ENCODE measurements at regions not wholly inside any gene's neighbourhood (a gene's known extent, or its start where the extent isn't known, plus 50 kb on each side); places are given as distances from the start of the nearest gene placed in this dataset.

- H3K4me3 ChIP-seq (ENCODE audit: low read length): no peak overlapping the region
- TF ChIP-seq CTCF (conservative IDR thresholded peaks at IDR 0.05; ENCODE audit: low read depth, low read length): no peak
- no peak for DNase-seq (ENCODE audit: low read depth)
These were observed 87.0 kb upstream of the HMGCLL1 start for GRCh38 chr6:55666037-55666436.

GRCh38 chr6:55664591-55665587 is 85.9 kb upstream of the HMGCLL1 start:
- DNase-seq (ENCODE audit: low read depth): no peak
- H3K4me3 ChIP-seq (ENCODE audit: low read length): no peak overlapping the region
- TF ChIP-seq CTCF (conservative IDR thresholded peaks at IDR 0.05; ENCODE audit: low read depth, low read length): no peak

GRCh38 chr6:55663914-55664313 is 84.9 kb upstream of the HMGCLL1 start:
- no peak for TF ChIP-seq CTCF (conservative IDR thresholded peaks at IDR 0.05; ENCODE audit: low read depth, low read length)

GRCh38 chr6:55659304-55659703 is 80.3 kb upstream of the HMGCLL1 start:
- no peak for TF ChIP-seq CTCF (conservative IDR thresholded peaks at IDR 0.05; ENCODE audit: low read depth, low read length)
- DNase-seq (ENCODE audit: low read depth): no peak
- no peak overlapping the region for H3K4me3 ChIP-seq (ENCODE audit: low read length)

More at GRCh38 chr6:55663914-55664313, 84.9 kb upstream of the HMGCLL1 start:
- no peak for DNase-seq (ENCODE audit: low read depth)
- H3K4me3 ChIP-seq (ENCODE audit: low read length): no peak overlapping the region

- no peak overlapping the region for H3K4me3 ChIP-seq (ENCODE audit: low read length)
- no peak for TF ChIP-seq CTCF (conservative IDR thresholded peaks at IDR 0.05; ENCODE audit: low read depth, low read length)
- no peak for DNase-seq (ENCODE audit: low read depth)
These were observed 75.5 kb upstream of the HMGCLL1 start for GRCh38 chr6:55654445-55654844.

GRCh38 chr6:55652429-55652828 is 73.4 kb upstream of the HMGCLL1 start:
- no peak for TF ChIP-seq CTCF (conservative IDR thresholded peaks at IDR 0.05; ENCODE audit: low read depth, low read length)
- H3K4me3 ChIP-seq (ENCODE audit: low read length): no peak overlapping the region
- no peak for DNase-seq (ENCODE audit: low read depth)

GRCh38 chr6:55651015-55651414 is 72.0 kb upstream of the HMGCLL1 start:
- no peak overlapping the region for H3K4me3 ChIP-seq (ENCODE audit: low read length)
- TF ChIP-seq CTCF (conservative IDR thresholded peaks at IDR 0.05; ENCODE audit: low read depth, low read length): no peak
- DNase-seq (ENCODE audit: low read depth): no peak
